SKM-1 treated with dmso at 0.1 percent for 144 hours (cell line): ENCODE measurements at regions not wholly inside any gene's neighbourhood (a gene's known extent, or its start where the extent isn't known, plus 50 kb on each side); places are given as distances from the start of the nearest gene placed in this dataset.
"Not testable (repeated sequence)": the region's sequence is repeated elsewhere in the genome, so short reads cannot be mapped to it uniquely, and the experiment has no call there.

ENCODE experiments used
- DNase-seq: peaks from one replicate; lab custom pipeline; 2025; ENCODE audit not compliant: unreplicated experiment; lab: John Stamatoyannopoulos, UW

DNA sequence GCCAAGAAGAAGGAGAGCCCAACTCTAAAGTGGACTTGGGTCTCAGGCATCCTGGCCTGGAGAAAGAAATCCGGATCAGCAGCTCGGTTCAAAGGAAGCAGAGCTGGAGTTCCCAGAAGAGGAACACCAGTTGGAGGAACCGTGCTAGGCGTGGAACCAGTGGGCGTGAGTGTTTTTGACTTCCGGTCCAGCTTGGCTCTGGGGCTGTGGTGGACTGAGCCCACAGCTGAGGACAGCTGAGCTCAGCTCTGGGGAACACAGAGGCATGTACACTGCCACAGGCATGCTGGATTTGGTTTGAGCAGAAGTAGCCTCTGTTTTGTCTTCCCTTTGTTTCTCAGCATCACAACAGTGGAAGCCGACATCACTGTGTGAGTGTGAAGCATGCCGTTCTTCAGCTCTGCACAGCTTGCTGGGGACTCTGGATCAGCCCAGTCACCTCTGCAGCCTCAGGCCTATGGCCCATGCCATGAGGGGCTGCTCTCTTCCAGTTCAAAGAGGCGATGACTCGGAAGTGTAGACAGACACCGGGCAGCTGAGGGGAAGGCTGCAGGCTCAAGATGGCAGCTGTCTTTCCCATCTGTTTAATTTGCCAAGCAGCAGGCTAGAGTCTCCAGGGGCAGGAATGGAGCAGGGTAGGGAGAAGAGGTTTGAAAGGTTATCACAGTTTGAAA is 185.8 kb upstream of the UBE3A start:
- DNase-seq = no peak

DNA sequence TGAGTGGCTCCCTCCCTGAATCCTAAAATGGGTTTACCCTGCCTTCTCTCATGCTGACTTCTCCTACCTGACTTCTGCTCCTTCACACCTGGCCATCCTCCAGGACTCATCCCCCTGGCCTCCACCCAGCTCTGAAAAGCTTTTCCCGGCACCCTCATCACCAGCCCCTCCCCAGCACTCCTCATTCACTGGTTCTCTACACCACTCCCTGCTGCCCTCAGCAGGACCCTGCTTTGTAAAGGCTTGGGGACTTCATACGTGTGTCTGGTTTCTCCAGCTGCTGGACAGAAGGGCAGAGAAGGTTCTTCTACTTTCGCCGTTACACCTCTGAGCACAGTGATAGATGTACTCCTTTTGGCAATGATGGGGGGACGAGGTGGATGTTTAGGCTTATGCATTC is 184.9 kb upstream of the UBE3A start:
- no peak for DNase-seq

DNA sequence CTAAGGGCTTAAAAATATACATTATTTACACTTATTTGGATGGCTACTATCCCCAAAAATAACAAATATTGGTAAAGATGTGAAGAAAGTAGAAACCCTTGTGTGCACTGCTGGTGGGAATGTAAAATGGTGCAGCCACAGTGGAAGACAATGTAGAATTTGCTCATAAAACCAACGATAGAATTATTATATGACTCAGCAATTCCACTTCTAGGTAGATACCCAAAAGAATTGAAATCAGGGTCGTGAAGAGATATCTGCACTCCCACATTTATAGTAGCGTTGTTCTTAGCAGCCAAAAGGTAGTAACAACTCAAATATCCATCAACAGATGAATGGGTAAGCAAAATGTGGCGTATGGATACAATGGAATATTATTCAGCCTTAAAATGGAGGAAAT is 181.6 kb upstream of the UBE3A start:
- no peak for DNase-seq

DNA sequence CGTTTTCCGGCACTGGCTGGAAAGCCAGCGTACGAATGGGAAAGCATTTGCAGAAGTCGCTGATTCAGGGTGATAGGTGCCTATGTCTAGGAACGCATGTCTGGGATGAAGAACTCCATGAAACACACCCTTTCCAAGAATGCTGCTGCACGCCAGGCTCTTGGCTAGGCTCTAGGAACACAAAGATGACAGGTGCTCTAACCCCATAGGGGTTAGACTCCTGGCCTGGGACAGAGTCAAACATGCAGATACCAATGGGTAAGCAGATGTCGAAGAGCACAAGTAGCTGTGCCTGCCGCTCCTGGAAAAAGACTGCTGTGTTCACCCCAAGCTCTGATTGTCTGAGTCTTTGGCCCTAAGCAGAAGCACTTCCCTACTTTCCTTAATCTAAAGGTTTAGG is 180.9 kb upstream of the UBE3A start:
- DNase-seq = no peak

DNA sequence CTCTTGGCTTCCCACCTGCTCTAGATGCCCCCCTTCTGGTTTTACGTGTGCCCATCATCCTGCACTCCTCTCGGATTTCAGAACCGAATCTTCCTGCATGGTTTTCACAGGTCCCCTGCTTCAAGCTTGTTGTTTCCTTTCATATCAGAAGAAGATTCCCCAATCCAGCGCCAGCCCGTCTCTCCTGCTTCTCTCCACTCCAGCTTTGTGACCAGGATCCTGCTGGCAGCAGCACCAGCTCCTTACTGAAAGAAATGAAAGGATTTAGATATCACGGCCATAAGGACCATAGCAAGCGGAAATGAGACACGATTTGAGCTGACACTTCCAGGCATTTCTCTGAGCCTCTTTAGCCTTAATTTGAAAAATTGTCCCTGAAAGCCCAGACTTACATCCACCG is 180.3 kb upstream of the UBE3A start:
- DNase-seq = no peak

DNA sequence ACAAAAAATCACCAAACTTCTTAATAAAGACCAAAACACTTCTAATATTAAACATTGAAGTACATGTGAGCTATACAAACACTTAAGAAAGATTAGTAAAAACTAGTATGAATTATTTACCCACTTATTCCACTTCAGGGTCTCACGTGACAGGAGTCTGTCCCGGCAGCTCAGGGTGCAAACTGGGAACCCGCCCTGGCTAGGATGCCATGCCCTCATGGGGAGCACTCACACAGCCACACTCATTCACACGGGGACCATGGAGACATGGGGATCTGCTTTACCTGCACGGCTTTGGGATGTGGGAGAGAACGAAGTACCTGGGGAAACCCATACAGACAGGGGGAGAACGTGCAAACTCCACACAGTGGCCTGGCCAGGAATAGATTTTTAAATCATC is 179.3 kb upstream of the UBE3A start:
- DNase-seq = no peak

DNA sequence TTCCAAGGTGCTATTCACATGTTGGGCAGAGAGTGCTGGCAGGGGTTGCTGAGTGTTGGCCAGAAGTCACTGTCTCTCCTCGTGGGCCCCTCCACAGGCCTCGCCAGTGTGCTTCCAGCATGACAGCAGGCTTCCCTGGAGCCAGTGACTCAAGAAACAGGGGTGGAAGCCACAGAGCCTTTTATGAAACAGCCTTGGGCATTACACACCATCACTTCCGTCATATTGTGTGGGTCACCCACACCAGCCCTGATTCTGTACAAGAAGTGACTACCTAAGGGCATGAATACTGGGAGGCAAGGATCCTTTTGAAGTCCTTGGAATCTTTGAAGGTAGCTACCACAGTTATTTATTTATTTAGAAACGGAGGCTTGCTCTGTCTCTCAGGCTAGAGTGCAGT is 177.6 kb upstream of the UBE3A start:
- DNase-seq = no peak

DNA sequence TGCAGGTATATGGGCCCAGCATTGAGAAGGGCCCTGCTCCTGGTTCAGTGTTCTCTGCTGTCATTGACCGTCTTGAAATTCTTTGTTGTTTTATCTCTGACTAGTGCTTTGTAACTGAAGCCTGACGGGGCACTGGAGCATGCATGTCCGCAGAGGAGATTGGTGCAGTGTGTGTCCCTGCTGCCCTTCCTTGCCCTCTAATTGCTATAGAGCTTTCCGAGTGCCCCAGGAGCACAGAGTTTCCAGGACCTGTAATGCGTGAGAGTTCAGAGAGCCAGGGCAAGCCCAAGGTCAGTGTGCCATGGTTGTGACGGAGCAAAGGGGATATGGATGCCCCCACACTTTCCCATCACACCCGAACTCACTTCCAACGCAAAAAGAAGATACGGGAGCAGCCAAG is 174.3 kb upstream of the UBE3A start:
- DNase-seq = no peak

DNA sequence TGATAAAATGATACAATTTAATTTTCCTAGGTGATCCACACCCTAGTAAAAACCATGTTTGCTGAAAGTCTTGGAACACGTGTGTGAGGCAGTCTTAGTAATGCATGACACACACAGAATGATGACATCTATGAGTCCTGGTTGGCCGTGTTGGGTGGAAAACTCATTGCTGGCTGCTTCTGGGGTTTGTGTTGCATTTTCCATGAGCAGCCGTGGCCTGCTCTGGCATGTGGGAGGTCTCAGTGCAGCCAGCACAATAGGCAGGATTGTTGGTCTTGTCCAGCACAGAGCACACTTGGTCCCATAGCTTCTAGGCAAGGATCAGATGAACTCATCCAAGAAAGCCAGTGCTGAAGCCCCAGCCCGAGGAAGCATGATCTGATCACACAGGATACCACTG is 172.8 kb upstream of the UBE3A start:
- DNase-seq = no peak

DNA sequence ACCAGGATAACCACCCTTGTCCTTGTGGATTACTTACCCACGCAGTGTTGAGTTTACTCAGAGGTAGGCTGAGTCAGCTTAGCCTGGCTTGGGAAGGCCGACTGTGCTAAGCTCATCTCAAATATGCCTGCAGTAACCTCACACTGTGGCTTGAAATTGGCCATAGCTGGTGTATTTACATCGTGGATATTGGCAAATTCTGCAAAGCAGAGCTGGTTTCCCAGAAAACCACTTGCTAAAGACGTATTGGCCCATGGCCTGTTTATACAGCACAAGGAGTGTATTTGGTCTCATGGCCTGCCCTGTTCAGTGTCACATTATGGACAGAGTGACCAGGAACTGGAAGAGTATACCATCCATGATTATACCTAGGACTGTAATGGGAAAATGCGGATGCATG is 170.5 kb upstream of the UBE3A start:
- DNase-seq = no peak

DNA sequence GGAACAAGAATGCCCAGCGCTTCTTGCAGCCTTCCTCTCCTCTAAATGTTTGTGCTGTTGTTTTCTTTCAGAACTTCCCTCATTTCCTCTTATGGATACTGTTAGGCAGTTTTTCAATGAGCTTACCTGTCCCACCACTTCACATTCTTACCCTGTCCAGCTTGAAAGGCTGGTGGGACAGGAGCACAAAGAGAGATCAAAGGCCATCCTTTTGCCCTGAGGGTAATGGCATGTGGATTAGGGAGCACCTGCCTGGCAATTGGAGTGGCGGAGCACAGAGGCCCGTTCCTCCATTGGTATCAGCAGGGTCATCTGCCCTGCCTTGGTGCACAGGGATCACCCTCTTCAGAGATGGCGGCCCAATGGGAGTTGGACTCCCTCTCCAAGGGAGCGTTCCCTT is 170.1 kb upstream of the UBE3A start:
- no peak for DNase-seq

DNA sequence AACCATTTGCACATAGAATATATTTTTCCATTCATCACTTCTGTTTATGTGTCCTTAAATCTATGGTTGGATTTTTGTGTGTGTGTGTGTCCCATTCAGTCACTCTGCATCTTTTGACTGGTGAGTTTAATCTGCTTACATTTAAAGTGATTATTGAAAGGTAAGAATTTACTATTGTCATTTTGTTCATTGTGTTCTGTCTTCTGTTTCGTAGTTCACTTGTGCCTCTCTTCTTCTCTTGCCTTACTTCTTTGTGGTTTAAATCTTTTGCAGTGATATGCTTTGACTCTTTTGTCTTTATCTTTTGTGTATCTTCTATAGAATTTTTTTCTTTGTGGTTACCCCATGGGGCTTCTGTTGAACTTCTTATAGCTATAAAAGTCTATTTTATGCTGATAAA is 166.3 kb upstream of the UBE3A start:
- no peak for DNase-seq

DNA sequence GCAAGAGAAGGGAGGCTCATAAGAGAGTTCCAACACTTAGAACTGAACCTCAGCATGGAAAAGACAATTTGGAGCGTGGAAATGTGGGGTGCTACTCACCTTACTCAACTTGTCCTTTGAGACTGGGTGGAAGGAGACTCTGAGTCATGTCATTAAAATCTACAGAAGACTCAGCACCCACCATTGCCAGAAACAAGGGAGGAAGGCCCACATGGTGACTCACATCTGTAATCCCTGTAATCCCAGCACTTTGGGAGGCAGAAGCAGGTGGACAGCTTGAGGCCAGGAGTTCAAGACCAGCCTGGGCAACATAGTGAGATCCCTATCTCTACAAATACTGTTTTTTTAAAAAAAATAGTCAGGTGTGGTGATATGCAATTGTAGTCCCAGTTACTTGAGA is 161.9 kb upstream of the UBE3A start:
- DNase-seq = no peak

DNA sequence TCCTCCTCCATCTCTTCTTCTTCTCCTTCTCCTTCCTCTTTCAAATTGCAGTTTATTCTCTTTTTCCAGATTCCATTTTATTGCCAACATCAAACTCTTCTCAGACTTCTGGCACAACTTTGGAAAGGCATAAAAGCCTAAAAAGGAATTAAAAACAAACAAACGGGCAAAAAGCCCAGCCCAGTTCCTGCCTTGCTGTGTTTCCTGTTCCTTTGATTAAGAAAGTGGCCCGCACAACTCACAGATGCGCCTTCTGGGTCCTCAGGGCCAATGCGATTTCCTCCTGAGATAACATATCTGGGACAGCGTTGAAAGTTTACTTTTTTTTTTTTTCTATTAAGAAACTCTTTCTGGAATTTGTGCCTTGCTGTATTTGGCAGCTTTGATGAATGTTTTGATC is 158.7 kb upstream of the UBE3A start:
- DNase-seq = no peak

DNA sequence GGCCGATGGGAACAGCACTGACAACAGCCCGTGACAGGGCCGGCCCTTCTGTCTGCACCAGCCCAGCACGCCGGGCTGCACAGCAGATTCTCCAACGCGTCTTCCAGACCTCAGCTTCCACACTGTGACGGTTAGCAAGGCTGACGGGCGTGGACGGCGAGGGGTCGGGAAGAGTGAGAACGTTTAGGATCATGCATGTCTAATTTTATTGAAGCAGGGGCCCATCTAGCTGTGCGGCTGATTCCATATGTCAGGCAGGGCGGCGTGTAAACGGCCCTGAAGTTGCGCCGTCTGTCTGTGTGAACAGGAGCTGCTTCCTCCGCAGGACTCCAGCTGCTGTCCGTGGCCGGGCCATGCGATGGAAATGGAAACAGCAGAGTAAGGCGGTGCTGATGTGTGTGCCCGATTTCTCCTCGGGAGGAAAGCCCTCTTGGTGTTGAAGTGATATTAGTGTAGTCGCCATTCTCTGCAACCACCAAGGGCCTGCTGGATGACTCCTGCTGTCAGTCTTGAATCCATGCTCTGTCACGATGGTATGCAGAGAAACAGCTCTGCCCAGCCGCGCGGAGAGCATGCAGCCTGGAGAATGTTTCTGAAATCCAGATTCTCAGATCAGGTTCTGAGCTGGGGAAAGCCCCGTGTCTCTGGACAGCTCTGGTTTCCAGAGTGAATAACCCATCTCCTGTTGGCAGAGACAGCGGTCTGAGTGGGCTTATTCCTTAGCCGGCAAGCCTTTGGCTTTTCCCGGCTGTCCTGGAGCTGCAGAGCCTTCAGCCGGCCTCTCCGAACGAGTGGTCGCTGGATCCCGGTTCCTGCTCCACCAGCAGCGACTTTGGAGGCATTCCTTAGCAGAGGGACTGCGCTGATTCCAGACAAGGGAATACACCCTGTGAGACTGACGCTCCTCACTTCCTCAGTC is 158.1 kb upstream of the UBE3A start:
- no peak for DNase-seq

DNA sequence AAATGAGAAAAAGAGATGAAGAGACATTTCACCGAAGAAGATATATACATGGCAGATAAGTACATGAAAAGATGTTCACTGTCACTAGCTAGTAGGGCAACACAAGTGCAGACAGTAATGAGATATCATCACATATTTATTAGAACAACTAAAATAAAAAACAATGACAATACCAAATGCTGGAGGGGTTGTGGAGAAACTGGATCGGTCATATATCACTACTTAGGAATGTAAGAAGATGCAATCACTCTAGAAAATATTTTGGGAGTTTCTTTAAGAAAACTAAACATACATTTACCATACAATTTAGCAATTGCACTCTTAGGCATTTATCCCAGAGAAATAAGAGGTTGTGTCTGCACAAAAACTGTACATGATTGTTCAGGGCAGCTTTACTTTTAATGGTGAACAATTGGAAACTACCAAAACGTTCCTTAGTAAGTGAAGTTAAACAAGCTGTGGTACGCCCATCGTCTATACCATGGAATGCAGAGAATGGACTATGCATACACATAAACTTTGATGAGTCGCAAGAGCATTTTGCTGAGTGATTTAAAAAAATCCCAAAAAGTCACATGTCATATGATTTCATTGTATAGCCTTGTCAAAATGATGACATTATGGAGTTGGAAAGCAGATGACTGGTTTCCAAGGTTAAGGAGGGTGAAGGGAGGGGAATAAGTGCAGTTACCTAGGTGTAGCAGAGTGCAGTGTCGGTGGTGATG is 149.0 kb upstream of the UBE3A start:
- DNase-seq = no peak

DNA sequence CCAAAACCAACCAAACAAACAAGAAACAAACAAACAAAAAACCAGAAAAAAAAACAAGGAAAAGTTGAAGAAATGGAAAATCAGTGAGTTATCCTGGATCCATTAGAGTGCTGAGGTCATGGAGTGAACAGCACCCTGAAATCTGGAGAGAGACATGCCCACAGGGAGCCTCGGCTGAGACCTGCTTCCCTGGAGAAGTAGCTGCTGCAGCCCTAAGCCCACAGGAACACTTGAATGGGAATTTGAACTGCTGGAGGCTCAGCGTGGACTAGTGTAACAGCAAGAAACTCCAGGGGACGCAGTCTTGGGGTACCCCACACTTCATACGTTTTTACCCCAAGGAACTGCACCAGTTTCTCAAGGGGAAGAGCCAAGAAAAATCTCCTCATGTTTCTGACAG is 144.1 kb upstream of the UBE3A start:
- DNase-seq = no peak

DNA sequence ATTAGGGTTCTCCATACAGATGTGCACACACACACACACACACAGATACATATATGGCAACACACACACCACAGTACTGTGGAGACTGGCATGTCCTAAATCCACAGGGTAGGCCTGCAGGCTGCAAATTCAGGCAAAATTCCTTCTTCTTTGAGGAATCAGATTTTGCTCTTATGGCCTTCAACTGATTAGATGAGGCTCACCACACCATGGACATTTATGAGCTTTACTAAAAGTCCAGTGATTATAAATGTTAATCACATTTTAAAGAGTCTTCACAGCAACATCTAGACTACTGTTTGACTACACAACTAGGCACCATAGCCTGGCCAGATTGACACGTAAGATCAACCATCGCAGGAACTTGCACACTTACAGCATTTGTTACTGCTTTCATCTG is 140.3 kb upstream of the UBE3A start:
- no peak for DNase-seq

DNA sequence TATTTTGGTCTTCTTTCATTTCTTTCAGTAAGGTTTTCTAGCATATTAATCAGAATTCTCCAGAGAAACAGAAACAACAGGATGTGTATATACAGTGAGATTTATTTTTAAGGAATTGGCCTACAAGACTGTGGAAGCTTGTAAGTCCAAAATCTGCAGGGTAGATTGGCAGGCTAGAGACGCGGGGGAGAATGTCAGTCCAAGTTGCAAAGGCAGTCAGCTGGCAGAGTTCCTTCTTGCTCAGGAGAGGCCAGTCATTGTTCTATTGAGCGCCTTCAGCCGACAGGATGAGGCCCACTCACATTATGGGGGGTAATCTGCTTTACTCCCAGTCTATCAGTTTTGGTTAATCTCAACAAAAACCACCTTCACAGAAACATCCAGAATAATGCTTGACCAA is 133.4 kb upstream of the UBE3A start:
- no peak for DNase-seq

DNA sequence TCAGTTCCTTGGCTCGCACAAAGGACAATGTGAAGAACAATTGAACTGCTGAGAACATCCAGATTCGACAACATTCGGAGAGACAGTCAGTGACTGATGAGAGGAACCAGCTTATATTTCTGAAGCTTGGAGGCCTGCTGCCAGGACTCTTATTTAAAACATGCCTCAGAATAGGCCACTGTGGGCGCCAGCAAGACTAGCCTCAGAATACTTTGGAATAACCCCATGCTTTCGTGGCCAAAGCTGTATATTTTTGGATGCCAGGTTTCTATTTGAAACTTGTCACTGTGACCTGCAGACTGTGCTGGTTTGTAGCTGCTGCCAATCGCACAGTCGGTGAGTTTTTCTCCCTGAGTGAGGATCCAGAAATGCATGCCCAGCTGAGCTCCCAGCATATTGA is 129.9 kb upstream of the UBE3A start:
- no peak for DNase-seq

DNA sequence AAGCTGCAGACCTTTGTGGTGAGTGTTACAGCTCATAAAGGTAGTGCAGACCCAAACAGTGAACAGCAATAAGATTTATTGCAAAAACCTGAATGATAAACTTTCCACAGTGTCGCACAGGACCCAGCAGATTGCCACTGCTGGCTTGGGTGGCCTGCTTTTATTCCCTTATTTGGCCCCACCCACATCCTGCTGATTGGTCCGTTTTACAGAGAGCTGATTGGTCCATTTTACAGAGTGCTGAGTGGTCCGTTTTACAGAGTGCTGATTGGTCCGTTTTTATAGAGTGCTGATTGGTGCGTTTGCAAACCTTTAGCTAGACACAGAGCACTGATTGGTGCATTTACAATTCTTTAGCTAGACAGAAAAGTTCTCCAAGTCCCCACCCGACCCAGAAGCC is 127.7 kb upstream of the UBE3A start:
- DNase-seq = not testable (repeated sequence)
